ENCODE measurements at regions not wholly inside any gene's neighbourhood (a gene's known extent, or its start where the extent isn't known, plus 50 kb on each side); places are given as distances from the start of the nearest gene placed in this dataset.

- no peak for DNase-seq
These were observed 183.4 kb upstream of the TANK start for GRCh38 chr2:160976797-160977196.

GRCh38 chr2:160977376-160977775, 182.9 kb upstream of the TANK start:
- DNase-seq: no peak

GRCh38 chr2:160977854-160978253, 182.4 kb upstream of the TANK start:
- DNase-seq: no peak

- DNase-seq: no peak
These were observed 175.7 kb upstream of the TANK start for GRCh38 chr2:160984426-160985077.

- no peak for DNase-seq
These were observed 170.4 kb upstream of the TANK start for GRCh38 chr2:160989778-160990177.

GRCh38 chr2:160993654-160994061, 166.6 kb upstream of the TANK start:
- no peak for DNase-seq

GRCh38 chr2:160994141-160995002, 165.9 kb upstream of the TANK start:
- DNase-seq: peak; percentile 23

- no peak for DNase-seq
These were observed 163.6 kb upstream of the TANK start for GRCh38 chr2:160996584-160996983.

GRCh38 chr2:161004379-161004778, 155.8 kb upstream of the TANK start:
- no peak for DNase-seq

- no peak for DNase-seq
These were observed 155.1 kb upstream of the TANK start for GRCh38 chr2:161005170-161005569.

- DNase-seq: no peak
These were observed 151.9 kb upstream of the TANK start for GRCh38 chr2:161008311-161008710.

- DNase-seq: no peak
These were observed 149.7 kb upstream of the TANK start for GRCh38 chr2:161010503-161011015.

GRCh38 chr2:161017780-161018470, 142.3 kb upstream of the TANK start:
- no peak for DNase-seq

- DNase-seq: no peak
These were observed 140.9 kb upstream of the TANK start for GRCh38 chr2:161019311-161019710.

- DNase-seq: no peak
These were observed 139.8 kb upstream of the TANK start for GRCh38 chr2:161020437-161020836.

GRCh38 chr2:161028581-161028980, 131.6 kb upstream of the TANK start:
- DNase-seq: no peak

- DNase-seq: no peak
These were observed 130.9 kb upstream of the TANK start for GRCh38 chr2:161029321-161029720.

- no peak for DNase-seq
These were observed 129.8 kb upstream of the TANK start for GRCh38 chr2:161030260-161031063.

- no peak for DNase-seq
These were observed 128.7 kb upstream of the TANK start for GRCh38 chr2:161031511-161031910.

- DNase-seq: no peak
These were observed 127.6 kb upstream of the TANK start for GRCh38 chr2:161032635-161033034.

GRCh38 chr2:161033059-161033660, 127.1 kb upstream of the TANK start:
- DNase-seq: no peak

- no peak for DNase-seq
These were observed 123.3 kb upstream of the TANK start for GRCh38 chr2:161036926-161037325.
